Activated B cell treated with CpG ODN at 0.5 μM for 24 hours (primary cell): ENCODE measurements at regions not wholly inside any gene's neighbourhood (a gene's known extent, or its start where the extent isn't known, plus 50 kb on each side); places are given as distances from the start of the nearest gene placed in this dataset.

Experiments
- ATAC-seq: fragments of 200-7000 bp; cut with Tn5 transposase; one replicate; pipeline ENCODE4 v1.10.0; 2021; ENCODE audit warnings: low read depth, mild to moderate bottlenecking, moderate library complexity
- CTCF ChIA-PET: fragments of 350-600 bp; sonication (Branson Sonifier 250); formaldehyde crosslinking; loops from one replicate; lab custom pipeline; 2021; ENCODE audit warnings: antibody characterized with exemption; lab: Charles Lee
- POLR2A ChIA-PET: fragments of 350-600 bp; sonication (Branson Sonifier 250); formaldehyde crosslinking; loops from one replicate; lab custom pipeline; 2021; ENCODE audit warnings: antibody characterized with exemption; lab: Charles Lee
- DNase-seq: peaks from one replicate; pipeline ENCODE4 v3.0.0; 2022
- H3K27ac Mint-ChIP-seq: one replicate; pipeline ENCODE4 v1.8.0; 2020; ENCODE audit warnings: mixed read lengths
- H3K27me3 Mint-ChIP-seq: one replicate; pipeline ENCODE4 v1.8.0; 2021; ENCODE audit warnings: mixed read lengths
- H3K36me3 Mint-ChIP-seq: one replicate; pipeline ENCODE4 v1.8.0; 2021; ENCODE audit warnings: low read depth, mixed read lengths
- H3K4me1 Mint-ChIP-seq: one replicate; pipeline ENCODE4 v1.8.0; 2021; ENCODE audit warnings: mixed read lengths
- H3K4me3 Mint-ChIP-seq: one replicate; pipeline ENCODE4 v1.8.0; 2020; ENCODE audit warnings: mild to moderate bottlenecking, mixed read lengths
- H3K9me3 Mint-ChIP-seq: one replicate; pipeline ENCODE4 v1.8.0; 2020; ENCODE audit warnings: mixed read lengths
- CTCF ChIP-seq: fragments of 200-600 bp; IDR thresholded peaks from one replicate; pipeline ENCODE4 v1.8.0; 2022; ENCODE audit warnings: antibody characterized with exemption, mild to moderate bottlenecking
- intact Hi-C: fragments of 100-400 bp; cut with micrococcal nuclease; formaldehyde crosslinking; loops from one replicate; pipeline ENCODE4 v1.15.1; 2024

- no peaks in the 10 kb centered on the region for H3K9me3 Mint-ChIP-seq
- DNase-seq: no peak
- H3K27ac Mint-ChIP-seq: no peak overlapping the region
- no peaks in the 10 kb centered on the region for H3K4me1 Mint-ChIP-seq
- no peak for TF ChIP-seq CTCF
- no peaks in the 10 kb centered on the region for H3K36me3 Mint-ChIP-seq
- H3K4me3 Mint-ChIP-seq: no peak overlapping the region
- no peaks in the 10 kb centered on the region for H3K27me3 Mint-ChIP-seq
- no peak for ATAC-seq
- ChIA-PET CTCF (no interaction called here), POLR2A (no interaction called here)
- intact Hi-C loops: no loop called here
Measured at GRCh38 chr5:84791730-84792129, 407.1 kb upstream of the EDIL3 start.

GRCh38 chr5:84791138-84791537 lies 406.5 kb upstream of the EDIL3 start:
- Mint-ChIP-seq H3K27me3 (no peaks in the 10 kb centered on the region), H3K9me3 (no peaks in the 10 kb centered on the region), H3K4me3 (no peak overlapping the region), H3K27ac (no peak overlapping the region), H3K4me1 (no peaks in the 10 kb centered on the region), H3K36me3 (no peaks in the 10 kb centered on the region)
- ATAC-seq (no peak), DNase-seq (no peak)
- ChIA-PET POLR2A (no interaction called here), CTCF (no interaction called here)
- intact Hi-C loops: no loop called here
- TF ChIP-seq CTCF: no peak

DNA sequence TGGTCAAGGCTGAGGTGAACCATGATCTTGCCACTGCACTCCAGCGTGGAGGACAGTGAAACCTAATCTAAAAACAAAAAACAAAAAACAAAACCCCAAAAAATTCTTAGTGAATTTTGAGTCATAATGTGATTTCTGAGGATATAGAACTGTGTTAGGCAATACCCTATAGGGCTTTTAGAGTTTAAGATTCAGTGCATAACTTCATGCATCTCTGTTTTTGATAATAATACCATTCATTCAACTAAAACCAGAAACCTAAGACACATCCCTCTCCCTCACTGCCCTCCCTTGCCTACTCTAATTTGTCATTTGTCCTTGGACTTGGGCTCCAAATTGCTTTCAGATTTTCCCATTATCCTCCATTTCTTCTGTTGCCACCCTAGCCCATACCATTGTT lies 405.7 kb upstream of the EDIL3 start:
- H3K4me3 Mint-ChIP-seq: no peak overlapping the region
- ATAC-seq (no peak), DNase-seq (no peak)
- no peaks in the 10 kb centered on the region for H3K36me3 Mint-ChIP-seq
- H3K4me1 Mint-ChIP-seq: no peaks in the 10 kb centered on the region
- no peak for TF ChIP-seq CTCF
- ChIA-PET POLR2A (no interaction called here), CTCF (no interaction called here)
- intact Hi-C loops: no loop called here
- H3K27me3 Mint-ChIP-seq: no peaks in the 10 kb centered on the region
- H3K27ac Mint-ChIP-seq: no peak overlapping the region
- no peaks in the 10 kb centered on the region for H3K9me3 Mint-ChIP-seq

- TF ChIP-seq CTCF: no peak
- no peaks in the 10 kb centered on the region for H3K36me3 Mint-ChIP-seq
- ATAC-seq (no peak), DNase-seq (no peak)
- no peaks in the 10 kb centered on the region for H3K27me3 Mint-ChIP-seq
- no peaks in the 10 kb centered on the region for H3K4me1 Mint-ChIP-seq
- peaks cover 3% of the 10 kb centered on the region for H3K9me3 Mint-ChIP-seq
- POLR2A ChIA-PET: no interaction called here
- H3K27ac Mint-ChIP-seq: no peak overlapping the region
- intact Hi-C loops: no loop called here
- no peak overlapping the region for H3K4me3 Mint-ChIP-seq
- CTCF ChIA-PET: no interaction called here
Measured at GRCh38 chr5:84783003-84783402, 398.3 kb upstream of the EDIL3 start.

DNA sequence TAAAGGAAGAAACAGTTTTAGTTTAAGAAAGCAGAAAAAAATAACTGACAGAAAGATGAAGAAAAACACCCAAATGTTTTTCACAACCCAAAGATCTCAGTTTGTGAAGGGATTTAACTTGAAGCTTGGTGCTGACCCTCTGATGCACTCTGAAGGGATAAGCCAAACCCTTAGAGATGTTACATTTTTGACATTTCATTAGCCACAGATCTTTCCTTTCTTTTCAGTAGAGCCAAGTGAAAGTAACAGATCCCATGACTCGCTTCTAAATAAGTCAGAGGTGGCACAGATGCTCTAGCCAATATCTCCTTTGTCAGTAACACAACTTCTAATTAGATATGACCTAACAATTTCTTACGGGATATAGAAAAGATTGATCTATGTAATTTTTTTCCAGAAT lies 394.5 kb upstream of the EDIL3 start:
- intact Hi-C loops: no loop called here
- ChIA-PET POLR2A (no interaction called here), CTCF (no interaction called here)
- no peak overlapping the region for H3K27ac Mint-ChIP-seq
- DNase-seq: no peak
- H3K36me3 Mint-ChIP-seq: no peaks in the 10 kb centered on the region
- no peaks in the 10 kb centered on the region for H3K27me3 Mint-ChIP-seq
- no peaks in the 10 kb centered on the region for H3K4me1 Mint-ChIP-seq
- no peak for ATAC-seq
- H3K9me3 Mint-ChIP-seq: peaks cover 3% of the 10 kb centered on the region
- no peak overlapping the region for H3K4me3 Mint-ChIP-seq
- TF ChIP-seq CTCF: no peak
